ENCODE measurements at regions not wholly inside any gene's neighbourhood (a gene's known extent, or its start where the extent isn't known, plus 50 kb on each side); places are given as distances from the start of the nearest gene placed in this dataset.

GRCh38 chr10:28744069-28744768 lies 66.9 kb downstream of the BAMBI start:
- TF ChIP-seq CTCF (IDR thresholded peaks at IDR 0.05; ENCODE audit: unreplicated experiment in 3 of 3): no peak
- peaks cover 24% of the 10 kb centered on the region for H3K9me3 Mint-ChIP-seq
- no peak overlapping the region for H3K4me3 Mint-ChIP-seq
- H3K27me3 Mint-ChIP-seq (ENCODE audit: low read depth): no peaks in the 10 kb centered on the region
- H3K27ac Mint-ChIP-seq: no peak overlapping the region
- H3K36me3 Mint-ChIP-seq (ENCODE audit: low read depth): no peaks in the 10 kb centered on the region
- H3K4me1 Mint-ChIP-seq: no peaks in the 10 kb centered on the region

GRCh38 chr10:28754930-28755718 lies 77.8 kb downstream of the BAMBI start:
- H3K4me3 Mint-ChIP-seq: no peak overlapping the region
- peaks cover 5% of the 10 kb centered on the region for H3K4me1 Mint-ChIP-seq
- no peak for TF ChIP-seq CTCF (IDR thresholded peaks at IDR 0.05; ENCODE audit: unreplicated experiment in 3 of 3)
- H3K36me3 Mint-ChIP-seq (ENCODE audit: low read depth): peaks cover 2% of the 10 kb centered on the region
- H3K27ac Mint-ChIP-seq: peak overlapping the region in 1 of 3 experiments; percentile 38
- H3K9me3 Mint-ChIP-seq: peaks cover 9% of the 10 kb centered on the region
- H3K27me3 Mint-ChIP-seq (ENCODE audit: low read depth): peaks cover 4% of the 10 kb centered on the region

DNA sequence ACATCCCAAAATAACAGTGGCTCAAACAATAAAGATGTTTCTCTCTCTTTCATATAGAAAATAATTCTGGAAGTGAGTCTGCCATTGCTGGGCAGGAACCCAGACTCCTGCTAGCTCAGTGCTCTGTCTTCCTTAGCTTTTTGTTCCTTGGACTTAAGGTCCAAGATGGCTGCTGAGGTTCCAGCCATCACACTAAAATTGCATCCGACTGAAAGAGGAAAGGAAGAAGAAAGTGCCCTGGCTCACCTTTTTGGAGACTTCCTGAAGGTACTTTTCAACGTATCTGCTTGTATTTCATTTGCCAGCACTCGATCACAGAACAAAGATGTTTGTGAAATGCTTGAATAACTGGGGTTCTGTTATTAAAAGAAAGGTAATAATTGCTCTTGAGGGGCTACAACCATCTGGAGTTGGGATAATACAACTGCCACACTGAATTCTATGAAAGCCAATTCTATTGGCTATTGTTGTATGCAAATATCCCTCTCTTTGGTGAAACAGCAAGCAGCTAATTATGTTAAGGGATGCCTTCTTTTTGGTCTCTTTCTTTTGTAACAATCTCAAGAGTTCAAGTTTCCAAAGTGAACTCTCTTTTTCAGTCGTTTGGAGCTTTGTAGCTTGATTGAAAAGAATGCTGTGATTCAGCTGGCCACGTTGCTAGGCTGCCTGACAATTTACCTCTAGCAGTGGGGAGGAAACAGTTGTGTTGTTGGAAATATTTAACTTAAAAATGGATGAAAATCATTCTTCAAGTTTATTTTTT lies 83.9 kb downstream of the BAMBI start:
- Mint-ChIP-seq H3K4me3 (no peak overlapping the region), H3K4me1 (peaks cover 29% of the 10 kb centered on the region), H3K9me3 (no peaks in the 10 kb centered on the region), H3K36me3 (ENCODE audit: low read depth) (no peaks in the 10 kb centered on the region), H3K27ac (peak overlapping the region in 1 of 3 experiments; percentile 26), H3K27me3 (ENCODE audit: low read depth) (peaks cover 8% of the 10 kb centered on the region)
- no peak for TF ChIP-seq CTCF (IDR thresholded peaks at IDR 0.05; ENCODE audit: unreplicated experiment in 3 of 3)

DNA sequence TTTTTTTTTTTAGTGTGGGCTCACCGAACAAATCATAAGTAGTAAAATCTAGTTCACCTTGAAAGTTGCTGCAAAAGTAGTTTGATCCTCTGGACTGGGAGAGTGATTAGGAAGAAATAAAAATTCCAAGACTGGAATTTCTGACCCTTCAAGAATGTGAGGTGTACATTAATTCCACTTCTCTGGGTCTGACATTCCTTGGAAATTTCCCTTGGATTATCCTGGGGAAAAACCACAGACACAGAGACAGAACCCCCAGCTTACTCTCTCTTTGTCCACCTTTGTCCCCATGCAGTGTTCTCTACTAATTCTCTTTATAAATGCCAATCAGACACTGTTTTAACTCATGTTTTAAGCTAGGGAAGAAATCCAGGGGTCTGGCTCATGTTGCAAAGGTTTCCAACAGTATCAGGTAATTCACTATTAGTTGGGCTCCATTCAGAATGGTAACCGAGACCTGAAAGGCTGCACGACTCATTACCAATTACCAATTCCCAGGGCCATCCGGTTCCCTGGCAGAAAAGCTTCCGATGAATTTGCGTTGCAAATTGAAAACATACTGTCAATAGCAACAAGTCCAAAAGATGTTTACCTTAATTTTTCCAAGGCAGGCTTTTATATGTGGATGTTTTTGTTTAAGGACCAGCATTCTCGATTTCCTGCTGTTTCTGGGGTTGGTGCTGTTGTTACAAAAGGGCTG lies 86.3 kb downstream of the BAMBI start:
- Mint-ChIP-seq H3K36me3 (ENCODE audit: low read depth) (no peaks in the 10 kb centered on the region), H3K4me3 (no peak overlapping the region), H3K27me3 (ENCODE audit: low read depth) (peaks cover 8% of the 10 kb centered on the region), H3K4me1 (peaks cover 32% of the 10 kb centered on the region), H3K9me3 (no peaks in the 10 kb centered on the region), H3K27ac (peak overlapping the region; percentile 10 to 50 (median 12))
- no peak for TF ChIP-seq CTCF (IDR thresholded peaks at IDR 0.05; ENCODE audit: unreplicated experiment in 3 of 3)

DNA sequence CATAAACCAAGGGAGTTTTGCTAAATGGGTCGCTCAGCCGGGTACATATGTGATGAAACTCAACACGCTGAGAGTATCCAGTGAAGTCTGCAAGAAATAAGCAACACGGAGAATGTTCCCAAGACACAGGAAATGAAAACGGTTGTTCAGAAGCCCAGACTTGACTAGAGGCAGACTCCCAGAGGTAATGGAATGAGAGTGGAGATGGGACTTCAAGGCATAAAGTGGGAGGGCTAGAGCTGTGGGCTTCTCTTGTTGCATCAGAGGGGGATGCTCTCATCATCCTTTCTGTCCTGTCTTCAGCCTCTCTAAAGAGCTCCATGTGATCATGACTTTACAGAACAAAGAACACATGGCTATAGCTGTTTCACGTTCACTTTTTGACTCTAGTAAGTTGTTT lies 88.3 kb downstream of the BAMBI start:
- no peak for TF ChIP-seq CTCF (IDR thresholded peaks at IDR 0.05; ENCODE audit: unreplicated experiment in 3 of 3)
- Mint-ChIP-seq H3K27ac (peak overlapping the region; percentile 31 to 64 (median 53)), H3K4me1 (peaks cover 39% of the 10 kb centered on the region), H3K9me3 (no peaks in the 10 kb centered on the region), H3K36me3 (ENCODE audit: low read depth) (no peaks in the 10 kb centered on the region), H3K27me3 (ENCODE audit: low read depth) (peaks cover 8% of the 10 kb centered on the region), H3K4me3 (no peak overlapping the region)

All from nephron (organoid).